OCI-LY7 (cell line): ENCODE measurements at regions not wholly inside any gene's neighbourhood (a gene's known extent, or its start where the extent isn't known, plus 50 kb on each side); places are given as distances from the start of the nearest gene placed in this dataset.

Experiments
- BruUV-seq: library from RNA; stranded (reverse); fragments of 400-500 nt; replicated peaks from 2 replicates; lab custom pipeline; 2021; lab: Mats Ljungman, UMichigan
- CTCF ChIA-PET: fragments of 300-600 bp; sonication (Branson Sonifier 250); formaldehyde crosslinking; loops from one replicate; lab custom pipeline; 2022; ENCODE audit warnings: antibody characterized with exemption; ENCODE audit not compliant: unreplicated experiment; lab: Charles Lee
- POLR2A ChIA-PET: fragments of 300-600 bp; sonication (Branson Sonifier 250); formaldehyde crosslinking; loops from one replicate; lab custom pipeline; 2022; ENCODE audit warnings: antibody characterized with exemption; lab: Charles Lee
- DNase-seq: peaks from one replicate; pipeline ENCODE4 v3.0.0-alpha.2; 2015; ENCODE audit warnings: low spot score
- H2AFZ ChIP-seq: fragments of 200-600 bp; sonication (generic), shearing (Covaris generic); 2 replicates; pipeline ENCODE4 v1.6.1; 2014; ENCODE audit warnings: mild to moderate bottlenecking, antibody characterized with exemption, low read length, moderate library complexity
- H3K27ac ChIP-seq: fragments of 200-600 bp; sonication (generic); 2 replicates; pipeline ENCODE4 v1.5.1; 2014; ENCODE audit warnings: mixed run types, low read depth, mild to moderate bottlenecking, moderate library complexity, low read length, inconsistent platforms; ENCODE audit not compliant: poor library complexity, severe bottlenecking
- H3K36me3 ChIP-seq: fragments of 200-600 bp; sonication (generic); 2 replicates; pipeline ENCODE4 v1.6.1; 2014; ENCODE audit warnings: mild to moderate bottlenecking, antibody characterized with exemption, low read length, moderate library complexity, mixed read lengths; ENCODE audit not compliant: insufficient read depth
- H3K4me1 ChIP-seq: fragments of 200-600 bp; sonication (generic); 2 replicates; pipeline ENCODE4 v1.5.1; 2014; ENCODE audit warnings: mild to moderate bottlenecking, low read length; ENCODE audit not compliant: insufficient read depth, poor library complexity, severe bottlenecking
- H3K4me2 ChIP-seq: fragments of 200-600 bp; sonication (generic); 2 replicates; pipeline ENCODE4 v1.6.1; 2014; ENCODE audit warnings: mild to moderate bottlenecking, low read length
- H3K4me3 ChIP-seq: fragments of 200-600 bp; sonication (generic); 2 replicates; pipeline ENCODE4 v1.5.1; 2014; ENCODE audit warnings: mild to moderate bottlenecking, low read depth, low read length; ENCODE audit not compliant: poor library complexity, severe bottlenecking
- H3K79me2 ChIP-seq: fragments of 200-600 bp; sonication (generic); 2 replicates; pipeline ENCODE4 v1.6.1; 2016; ENCODE audit warnings: low read depth, mild to moderate bottlenecking, low read length, moderate library complexity, mixed read lengths; ENCODE audit not compliant: insufficient read depth
- H3K9me2 ChIP-seq: fragments of 200-600 bp; sonication (generic); 2 replicates; pipeline ENCODE4 v1.6.1; 2016; ENCODE audit warnings: mild to moderate bottlenecking, low read length, mixed read lengths; ENCODE audit not compliant: insufficient read depth
- H3K9me3 ChIP-seq: fragments of 200-600 bp; sonication (generic); 2 replicates; pipeline ENCODE4 v1.6.1; 2014; ENCODE audit warnings: mild to moderate bottlenecking, mixed run types, low read length, mixed read lengths
- H4K20me1 ChIP-seq: fragments of 200-600 bp; sonication (generic); 2 replicates; pipeline ENCODE4 v1.6.1; 2014; ENCODE audit warnings: mild to moderate bottlenecking, antibody characterized with exemption, low read length, moderate library complexity, mixed read lengths; ENCODE audit not compliant: insufficient read depth
- EZH2phosphoT487 ChIP-seq: fragments of 200-600 bp; sonication (generic); IDR thresholded peaks from 2 replicates; pipeline ENCODE4 v1.6.1; 2018; ENCODE audit warnings: low read depth, borderline replicate concordance, mild to moderate bottlenecking, mixed run types, antibody characterized with exemption, low read length, moderate library complexity, mixed read lengths
- intact Hi-C: fragments of 100-400 bp; cut with micrococcal nuclease; formaldehyde crosslinking; loops from one replicate; pipeline ENCODE4 v1.10.0; 2022; ENCODE audit not compliant: unreplicated experiment
- TF ChIP-seq, protein P1 (sequence below): fragments of 200-600 bp; sonication (generic); conservative IDR thresholded peaks from 2 replicates; pipeline ENCODE4 v1.5.1; 2014; ENCODE audit warnings: mild to moderate bottlenecking, antibody characterized with exemption, low read length, moderate library complexity, mixed read lengths

DNA sequence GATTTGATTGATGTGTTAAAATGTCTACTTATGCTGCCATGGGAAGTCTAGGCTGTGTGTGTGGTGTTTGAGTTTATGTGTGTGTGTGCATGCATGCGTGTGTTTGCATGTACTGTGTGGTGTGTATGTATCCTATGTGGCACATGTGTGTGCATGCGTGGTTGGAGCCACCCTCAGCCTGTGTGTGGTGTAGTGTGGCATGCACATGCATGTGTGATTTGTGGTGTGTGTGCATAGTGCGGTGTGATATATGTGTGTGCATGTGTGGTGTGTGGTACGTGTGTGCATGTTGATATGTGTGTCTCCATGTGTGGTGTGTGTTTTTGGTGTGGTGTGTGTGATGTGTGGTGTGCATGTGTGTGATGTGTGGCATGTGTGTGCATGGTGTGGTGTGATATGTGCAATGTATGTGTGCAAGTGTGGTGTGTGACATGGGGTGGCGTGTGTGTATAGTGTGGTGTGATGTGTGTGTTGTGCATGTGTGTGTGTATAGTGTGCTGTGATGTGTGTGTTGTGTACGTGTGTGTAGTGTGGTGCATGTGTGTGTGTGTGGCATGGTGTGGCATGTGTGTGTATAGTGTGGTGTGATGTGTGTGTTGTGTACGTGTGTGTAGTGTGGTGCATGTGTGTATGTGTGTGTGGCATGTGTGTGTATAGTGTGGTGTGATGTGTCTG lies 66.6 kb upstream of the HDAC4 start:
- BruUV-seq, result no TSS peak
- DNase-seq, result no peak

DNA sequence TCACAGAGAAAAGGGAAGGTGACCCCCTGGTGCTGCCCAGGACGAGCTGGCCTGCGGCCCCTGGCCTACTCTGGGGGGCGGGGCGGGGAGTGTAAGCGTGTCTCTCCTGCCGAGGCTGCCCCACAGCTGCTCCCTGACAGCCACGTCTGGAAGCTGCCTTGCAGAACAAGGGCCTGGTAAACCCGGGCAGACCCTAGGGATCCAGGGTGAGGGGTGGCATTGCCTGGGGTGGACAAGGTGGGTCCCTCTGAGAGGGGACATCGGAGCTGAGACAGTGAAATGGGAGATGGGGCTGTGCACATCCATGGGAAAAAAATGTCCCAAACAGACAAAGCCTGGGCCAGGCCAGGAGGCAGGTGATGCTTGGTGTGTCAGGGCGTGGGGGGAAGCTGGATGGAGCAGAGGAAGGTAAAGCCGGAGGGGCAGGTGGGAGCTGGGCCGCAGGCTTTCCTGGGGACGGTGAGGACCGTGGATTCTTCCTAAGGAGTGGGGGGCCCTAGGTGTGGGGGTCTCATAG lies 66.0 kb upstream of the HDAC4 start:
- Histone ChIP-seq H2AFZ (no peak overlapping the region), H3K4me3 (no peak overlapping the region), H3K9me3 (no peaks in the 10 kb centered on the region), H3K79me2 (no peaks in the 10 kb centered on the region), H3K27ac (no peak overlapping the region), H3K9me2 (no peaks in the 10 kb centered on the region), H3K36me3 (no peaks in the 10 kb centered on the region), H4K20me1 (no peaks in the 10 kb centered on the region), H3K4me1 (no peaks in the 10 kb centered on the region), H3K4me2 (no peak overlapping the region)
- BruUV-seq, result no TSS peak
- intact Hi-C loops, result no loop called here
- TF ChIP-seq, protein P1, sequence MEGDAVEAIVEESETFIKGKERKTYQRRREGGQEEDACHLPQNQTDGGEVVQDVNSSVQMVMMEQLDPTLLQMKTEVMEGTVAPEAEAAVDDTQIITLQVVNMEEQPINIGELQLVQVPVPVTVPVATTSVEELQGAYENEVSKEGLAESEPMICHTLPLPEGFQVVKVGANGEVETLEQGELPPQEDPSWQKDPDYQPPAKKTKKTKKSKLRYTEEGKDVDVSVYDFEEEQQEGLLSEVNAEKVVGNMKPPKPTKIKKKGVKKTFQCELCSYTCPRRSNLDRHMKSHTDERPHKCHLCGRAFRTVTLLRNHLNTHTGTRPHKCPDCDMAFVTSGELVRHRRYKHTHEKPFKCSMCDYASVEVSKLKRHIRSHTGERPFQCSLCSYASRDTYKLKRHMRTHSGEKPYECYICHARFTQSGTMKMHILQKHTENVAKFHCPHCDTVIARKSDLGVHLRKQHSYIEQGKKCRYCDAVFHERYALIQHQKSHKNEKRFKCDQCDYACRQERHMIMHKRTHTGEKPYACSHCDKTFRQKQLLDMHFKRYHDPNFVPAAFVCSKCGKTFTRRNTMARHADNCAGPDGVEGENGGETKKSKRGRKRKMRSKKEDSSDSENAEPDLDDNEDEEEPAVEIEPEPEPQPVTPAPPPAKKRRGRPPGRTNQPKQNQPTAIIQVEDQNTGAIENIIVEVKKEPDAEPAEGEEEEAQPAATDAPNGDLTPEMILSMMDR, result no peak
- no peak for TF ChIP-seq EZH2phosphoT487
- CTCF ChIA-PET, result no interaction called here
- POLR2A ChIA-PET, result no interaction called here
- no peak for DNase-seq

More for the DNA sequence above, 66.6 kb upstream of the HDAC4 start:
- intact Hi-C loops, result no loop called here
- Histone ChIP-seq H4K20me1 (no peaks in the 10 kb centered on the region), H2AFZ (no peak overlapping the region), H3K79me2 (no peaks in the 10 kb centered on the region), H3K4me2 (no peak overlapping the region), H3K9me2 (no peaks in the 10 kb centered on the region), H3K27ac (no peak overlapping the region), H3K36me3 (no peaks in the 10 kb centered on the region), H3K4me1 (no peaks in the 10 kb centered on the region), H3K4me3 (no peak overlapping the region), H3K9me3 (no peaks in the 10 kb centered on the region)
- POLR2A ChIA-PET, result no interaction called here
- TF ChIP-seq, protein P1, result no peak
- TF ChIP-seq EZH2phosphoT487, result no peak
- CTCF ChIA-PET, result no interaction called here

DNA sequence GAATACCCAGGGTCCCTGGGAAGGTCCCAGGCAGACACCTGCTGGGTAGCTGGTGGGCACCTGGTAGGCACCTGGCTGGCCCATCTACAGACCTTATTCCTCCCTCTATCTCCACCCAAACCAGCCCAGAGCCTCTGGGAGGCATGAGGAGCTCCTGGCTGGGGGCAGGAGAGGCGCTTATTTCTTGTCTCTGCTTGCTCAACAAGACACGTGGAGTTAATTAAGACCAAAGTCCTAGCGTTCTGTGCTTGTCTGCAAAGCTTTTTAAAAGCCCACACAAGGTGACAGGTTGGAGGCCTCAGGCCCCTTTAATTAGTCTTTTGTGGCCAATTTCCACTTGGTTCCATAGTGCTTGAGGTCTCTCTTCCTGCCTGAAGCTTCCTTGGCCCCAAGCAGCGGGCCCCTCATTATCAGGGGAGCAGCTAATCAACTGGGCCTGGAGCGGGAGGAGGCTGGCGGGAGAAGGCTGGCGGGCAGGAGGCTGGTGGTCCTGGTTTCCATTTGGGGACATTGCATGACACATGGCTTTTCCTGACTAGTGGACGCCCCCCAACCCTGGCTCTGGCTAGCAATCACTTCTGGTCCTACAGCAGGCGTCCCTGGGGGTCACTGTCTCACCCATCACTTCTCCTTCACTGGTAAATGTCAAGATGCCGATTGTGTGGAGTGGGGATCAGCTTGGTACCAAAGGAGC lies 65.4 kb upstream of the HDAC4 start:
- TF ChIP-seq, protein P1, result no peak
- no peak for TF ChIP-seq EZH2phosphoT487

More for the DNA sequence above, 65.4 kb upstream of the HDAC4 start:
- no peak overlapping the region for H3K27ac ChIP-seq
- no peak for DNase-seq
- no TSS peak for BruUV-seq
- H2AFZ ChIP-seq, result no peak overlapping the region
- no peaks in the 10 kb centered on the region for H3K9me2 ChIP-seq
- no peaks in the 10 kb centered on the region for H3K9me3 ChIP-seq
- ChIA-PET CTCF (no interaction called here), POLR2A (no interaction called here)
- no peaks in the 10 kb centered on the region for H3K4me1 ChIP-seq
- no peaks in the 10 kb centered on the region for H3K79me2 ChIP-seq
- no peaks in the 10 kb centered on the region for H4K20me1 ChIP-seq
- no peak overlapping the region for H3K4me3 ChIP-seq
- no peak overlapping the region for H3K4me2 ChIP-seq
- no peaks in the 10 kb centered on the region for H3K36me3 ChIP-seq
- intact Hi-C loops, result no loop called here
